ENCODE measurements at regions not wholly inside any gene's neighbourhood (a gene's known extent, or its start where the extent isn't known, plus 50 kb on each side); places are given as distances from the start of the nearest gene placed in this dataset.

DNA sequence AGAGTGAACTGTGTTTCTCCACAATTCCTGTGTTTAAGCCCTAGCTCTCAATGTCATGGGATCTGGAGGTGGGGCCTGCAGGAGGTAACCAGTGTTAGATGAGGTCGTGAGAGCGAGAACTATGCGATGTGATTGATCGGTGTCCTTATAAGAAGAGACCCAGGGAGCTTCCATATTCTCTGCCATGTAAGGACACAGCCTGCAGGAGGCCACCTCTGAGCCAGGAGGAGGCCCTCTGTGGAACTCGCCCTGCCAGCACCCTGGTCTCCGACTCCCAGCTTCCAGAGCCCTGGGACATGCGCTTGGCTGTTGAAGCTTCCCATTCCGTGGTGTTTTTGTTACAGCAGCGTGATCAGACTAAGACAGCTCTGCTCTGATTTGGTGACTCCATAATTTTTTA lies 255.4 kb downstream of the IRX2 start:
- WGBS, 2 donors = 88 to 93% methylated on average over 9 of the region's 9 CpGs
- H3K4me1 ChIP-seq = no peaks in the 10 kb centered on the region
- H3K27ac ChIP-seq = no peak overlapping the region
- no peaks in the 10 kb centered on the region for H3K27me3 ChIP-seq
- H3K36me3 ChIP-seq = no peaks in the 10 kb centered on the region
- no peak overlapping the region for H3K4me3 ChIP-seq
- peaks cover 0 to 16% (median 2%) of the 10 kb centered on the region in 4 donors for H3K9me3 ChIP-seq
- DNase-seq (ENCODE audit: low spot score in 2 of 2) = no peak
- TF ChIP-seq, protein P1, sequence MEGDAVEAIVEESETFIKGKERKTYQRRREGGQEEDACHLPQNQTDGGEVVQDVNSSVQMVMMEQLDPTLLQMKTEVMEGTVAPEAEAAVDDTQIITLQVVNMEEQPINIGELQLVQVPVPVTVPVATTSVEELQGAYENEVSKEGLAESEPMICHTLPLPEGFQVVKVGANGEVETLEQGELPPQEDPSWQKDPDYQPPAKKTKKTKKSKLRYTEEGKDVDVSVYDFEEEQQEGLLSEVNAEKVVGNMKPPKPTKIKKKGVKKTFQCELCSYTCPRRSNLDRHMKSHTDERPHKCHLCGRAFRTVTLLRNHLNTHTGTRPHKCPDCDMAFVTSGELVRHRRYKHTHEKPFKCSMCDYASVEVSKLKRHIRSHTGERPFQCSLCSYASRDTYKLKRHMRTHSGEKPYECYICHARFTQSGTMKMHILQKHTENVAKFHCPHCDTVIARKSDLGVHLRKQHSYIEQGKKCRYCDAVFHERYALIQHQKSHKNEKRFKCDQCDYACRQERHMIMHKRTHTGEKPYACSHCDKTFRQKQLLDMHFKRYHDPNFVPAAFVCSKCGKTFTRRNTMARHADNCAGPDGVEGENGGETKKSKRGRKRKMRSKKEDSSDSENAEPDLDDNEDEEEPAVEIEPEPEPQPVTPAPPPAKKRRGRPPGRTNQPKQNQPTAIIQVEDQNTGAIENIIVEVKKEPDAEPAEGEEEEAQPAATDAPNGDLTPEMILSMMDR (IDR thresholded peaks at IDR 0.05) = no peak
- TF ChIP-seq EP300 (IDR thresholded peaks at IDR 0.05) (no peak), POLR2A (IDR thresholded peaks at IDR 0.05) (no peak)

DNA sequence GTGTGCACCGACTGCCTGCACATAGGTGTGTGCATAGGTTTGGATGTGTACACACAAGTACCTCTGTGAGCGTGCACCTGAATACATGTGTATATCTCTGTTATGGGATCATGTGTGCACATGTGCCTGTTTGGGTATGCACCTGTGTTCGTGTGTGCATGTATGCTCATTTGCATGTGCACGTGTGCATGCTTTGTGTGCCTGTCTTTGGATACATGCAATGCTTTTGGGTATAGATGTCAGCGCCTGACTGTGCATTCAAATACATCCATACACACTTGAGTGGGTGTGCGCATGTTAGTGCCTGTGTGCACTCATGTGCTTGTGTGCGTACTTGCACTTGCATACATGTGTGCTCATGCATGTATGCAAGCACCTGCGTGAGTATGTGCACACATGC lies 258.1 kb downstream of the IRX2 start:
- no peak for TF ChIP-seq EP300 (IDR thresholded peaks at IDR 0.05)
- TF ChIP-seq POLR2A (IDR thresholded peaks at IDR 0.05) = no peak
- TF ChIP-seq, protein P1 (IDR thresholded peaks at IDR 0.05) = no peak
- H3K4me1 ChIP-seq = no peaks in the 10 kb centered on the region
- H3K27me3 ChIP-seq = no peaks in the 10 kb centered on the region
- WGBS, 2 donors = 77 to 94% methylated on average over 7 to 8 of the region's 8 CpGs
- H3K36me3 ChIP-seq = no peaks in the 10 kb centered on the region
- DNase-seq (ENCODE audit: low spot score in 2 of 2) = no peak
- H3K4me3 ChIP-seq = no peak overlapping the region
- H3K9me3 ChIP-seq = peaks cover 0 to 2% (median 0%) of the 10 kb centered on the region in 4 donors
- no peak overlapping the region for H3K27ac ChIP-seq

DNA sequence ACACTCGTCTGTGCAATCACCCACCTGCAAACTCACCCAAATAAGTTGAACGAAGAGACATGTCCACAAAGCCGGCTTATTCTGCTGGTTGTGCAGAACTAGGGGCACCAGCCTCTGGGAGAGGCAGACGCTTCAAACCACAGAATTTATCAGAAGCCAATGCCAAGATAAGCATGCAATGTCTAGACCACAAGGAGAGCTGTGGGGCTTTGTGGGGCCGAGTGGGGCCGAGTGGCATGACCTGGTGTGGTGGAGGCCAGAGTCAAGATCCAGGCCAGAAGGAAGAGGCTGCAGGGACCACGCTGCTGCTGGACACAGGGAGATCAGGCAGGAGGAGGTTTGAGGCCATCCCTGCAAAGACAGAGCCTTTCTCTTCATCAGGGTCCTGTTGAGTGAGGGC lies 259.0 kb downstream of the IRX2 start:
- Histone ChIP-seq H3K27ac (no peak overlapping the region), H3K27me3 (no peaks in the 10 kb centered on the region), H3K4me1 (no peaks in the 10 kb centered on the region), H3K9me3 (peaks cover 0 to 2% (median 0%) of the 10 kb centered on the region in 4 donors), H3K36me3 (no peaks in the 10 kb centered on the region), H3K4me3 (no peak overlapping the region)
- no peak for DNase-seq (ENCODE audit: low spot score in 2 of 2)
- WGBS, 2 donors = 53 to 72% methylated on average over 7 of the region's 7 CpGs
- TF ChIP-seq POLR2A (IDR thresholded peaks at IDR 0.05) = no peak
- TF ChIP-seq, protein P1 (IDR thresholded peaks at IDR 0.05) = no peak

DNA sequence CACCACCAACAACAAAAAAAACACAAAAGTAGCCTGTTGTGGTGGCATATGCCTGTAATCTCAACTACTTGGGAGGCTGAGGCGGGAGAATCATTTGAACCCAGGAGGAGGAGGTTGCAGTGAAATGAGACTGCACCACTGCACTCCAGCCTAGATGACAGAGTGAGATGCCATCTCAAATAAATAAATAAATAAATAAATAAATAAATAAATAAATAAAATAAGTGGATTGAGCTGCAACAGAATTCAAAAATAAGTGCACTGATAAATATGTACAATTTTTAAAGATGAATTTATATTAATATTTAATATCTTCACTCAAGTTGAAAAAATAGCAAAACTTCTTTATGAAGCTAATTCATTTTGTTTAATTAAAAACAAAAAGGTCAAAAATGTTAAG lies 259.6 kb downstream of the IRX2 start:
- H3K27ac ChIP-seq = no peak overlapping the region
- no peaks in the 10 kb centered on the region for H3K4me1 ChIP-seq
- 94 to 96% methylated on average over 1 of the region's 1 CpG for WGBS, 2 donors
- no peak overlapping the region for H3K4me3 ChIP-seq
- no peak for DNase-seq (ENCODE audit: low spot score in 2 of 2)
- H3K36me3 ChIP-seq = no peaks in the 10 kb centered on the region
- TF ChIP-seq EP300 (IDR thresholded peaks at IDR 0.05) = no peak
- TF ChIP-seq, protein P1 (IDR thresholded peaks at IDR 0.05) = no peak
- no peak for TF ChIP-seq POLR2A (IDR thresholded peaks at IDR 0.05)
- peaks cover 0 to 2% (median 0%) of the 10 kb centered on the region in 4 donors for H3K9me3 ChIP-seq
- H3K27me3 ChIP-seq = no peaks in the 10 kb centered on the region

DNA sequence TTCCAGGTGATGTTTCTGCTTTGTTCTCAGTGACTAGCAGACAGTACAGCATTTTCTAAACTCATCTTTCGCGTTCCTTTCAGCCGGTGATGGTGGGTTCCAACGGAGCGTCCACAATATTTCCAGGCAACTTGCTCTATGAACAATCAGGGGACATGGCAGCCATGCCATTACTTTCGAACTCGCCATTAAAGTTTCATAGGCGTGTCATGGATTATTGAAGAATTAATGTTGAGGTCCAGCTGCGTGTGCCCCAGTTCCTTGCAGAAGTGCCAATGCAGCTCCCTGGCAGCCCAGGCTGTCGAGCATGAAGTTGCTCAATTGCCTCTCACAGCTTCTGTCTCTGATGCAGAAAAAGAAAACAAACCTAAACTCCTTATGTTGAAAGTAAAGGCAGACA lies 262.2 kb downstream of the IRX2 start:
- Histone ChIP-seq H3K4me3 (no peak overlapping the region), H3K9me3 (peaks cover 0 to 5% (median 0%) of the 10 kb centered on the region in 4 donors), H3K36me3 (no peaks in the 10 kb centered on the region), H3K27me3 (no peaks in the 10 kb centered on the region), H3K27ac (no peak overlapping the region), H3K4me1 (no peaks in the 10 kb centered on the region)
- TF ChIP-seq, protein P1 (IDR thresholded peaks at IDR 0.05) = no peak
- TF ChIP-seq POLR2A (IDR thresholded peaks at IDR 0.05) (no peak), EP300 (IDR thresholded peaks at IDR 0.05) (no peak)
- WGBS, 2 donors = 86 to 93% methylated on average over 9 to 10 of the region's 10 CpGs
- DNase-seq (ENCODE audit: low spot score in 2 of 2) = no peak
